ENCODE measurements at regions not wholly inside any gene's neighbourhood (a gene's known extent, or its start where the extent isn't known, plus 50 kb on each side); places are given as distances from the start of the nearest gene placed in this dataset.

- TF ChIP-seq, protein P1, sequence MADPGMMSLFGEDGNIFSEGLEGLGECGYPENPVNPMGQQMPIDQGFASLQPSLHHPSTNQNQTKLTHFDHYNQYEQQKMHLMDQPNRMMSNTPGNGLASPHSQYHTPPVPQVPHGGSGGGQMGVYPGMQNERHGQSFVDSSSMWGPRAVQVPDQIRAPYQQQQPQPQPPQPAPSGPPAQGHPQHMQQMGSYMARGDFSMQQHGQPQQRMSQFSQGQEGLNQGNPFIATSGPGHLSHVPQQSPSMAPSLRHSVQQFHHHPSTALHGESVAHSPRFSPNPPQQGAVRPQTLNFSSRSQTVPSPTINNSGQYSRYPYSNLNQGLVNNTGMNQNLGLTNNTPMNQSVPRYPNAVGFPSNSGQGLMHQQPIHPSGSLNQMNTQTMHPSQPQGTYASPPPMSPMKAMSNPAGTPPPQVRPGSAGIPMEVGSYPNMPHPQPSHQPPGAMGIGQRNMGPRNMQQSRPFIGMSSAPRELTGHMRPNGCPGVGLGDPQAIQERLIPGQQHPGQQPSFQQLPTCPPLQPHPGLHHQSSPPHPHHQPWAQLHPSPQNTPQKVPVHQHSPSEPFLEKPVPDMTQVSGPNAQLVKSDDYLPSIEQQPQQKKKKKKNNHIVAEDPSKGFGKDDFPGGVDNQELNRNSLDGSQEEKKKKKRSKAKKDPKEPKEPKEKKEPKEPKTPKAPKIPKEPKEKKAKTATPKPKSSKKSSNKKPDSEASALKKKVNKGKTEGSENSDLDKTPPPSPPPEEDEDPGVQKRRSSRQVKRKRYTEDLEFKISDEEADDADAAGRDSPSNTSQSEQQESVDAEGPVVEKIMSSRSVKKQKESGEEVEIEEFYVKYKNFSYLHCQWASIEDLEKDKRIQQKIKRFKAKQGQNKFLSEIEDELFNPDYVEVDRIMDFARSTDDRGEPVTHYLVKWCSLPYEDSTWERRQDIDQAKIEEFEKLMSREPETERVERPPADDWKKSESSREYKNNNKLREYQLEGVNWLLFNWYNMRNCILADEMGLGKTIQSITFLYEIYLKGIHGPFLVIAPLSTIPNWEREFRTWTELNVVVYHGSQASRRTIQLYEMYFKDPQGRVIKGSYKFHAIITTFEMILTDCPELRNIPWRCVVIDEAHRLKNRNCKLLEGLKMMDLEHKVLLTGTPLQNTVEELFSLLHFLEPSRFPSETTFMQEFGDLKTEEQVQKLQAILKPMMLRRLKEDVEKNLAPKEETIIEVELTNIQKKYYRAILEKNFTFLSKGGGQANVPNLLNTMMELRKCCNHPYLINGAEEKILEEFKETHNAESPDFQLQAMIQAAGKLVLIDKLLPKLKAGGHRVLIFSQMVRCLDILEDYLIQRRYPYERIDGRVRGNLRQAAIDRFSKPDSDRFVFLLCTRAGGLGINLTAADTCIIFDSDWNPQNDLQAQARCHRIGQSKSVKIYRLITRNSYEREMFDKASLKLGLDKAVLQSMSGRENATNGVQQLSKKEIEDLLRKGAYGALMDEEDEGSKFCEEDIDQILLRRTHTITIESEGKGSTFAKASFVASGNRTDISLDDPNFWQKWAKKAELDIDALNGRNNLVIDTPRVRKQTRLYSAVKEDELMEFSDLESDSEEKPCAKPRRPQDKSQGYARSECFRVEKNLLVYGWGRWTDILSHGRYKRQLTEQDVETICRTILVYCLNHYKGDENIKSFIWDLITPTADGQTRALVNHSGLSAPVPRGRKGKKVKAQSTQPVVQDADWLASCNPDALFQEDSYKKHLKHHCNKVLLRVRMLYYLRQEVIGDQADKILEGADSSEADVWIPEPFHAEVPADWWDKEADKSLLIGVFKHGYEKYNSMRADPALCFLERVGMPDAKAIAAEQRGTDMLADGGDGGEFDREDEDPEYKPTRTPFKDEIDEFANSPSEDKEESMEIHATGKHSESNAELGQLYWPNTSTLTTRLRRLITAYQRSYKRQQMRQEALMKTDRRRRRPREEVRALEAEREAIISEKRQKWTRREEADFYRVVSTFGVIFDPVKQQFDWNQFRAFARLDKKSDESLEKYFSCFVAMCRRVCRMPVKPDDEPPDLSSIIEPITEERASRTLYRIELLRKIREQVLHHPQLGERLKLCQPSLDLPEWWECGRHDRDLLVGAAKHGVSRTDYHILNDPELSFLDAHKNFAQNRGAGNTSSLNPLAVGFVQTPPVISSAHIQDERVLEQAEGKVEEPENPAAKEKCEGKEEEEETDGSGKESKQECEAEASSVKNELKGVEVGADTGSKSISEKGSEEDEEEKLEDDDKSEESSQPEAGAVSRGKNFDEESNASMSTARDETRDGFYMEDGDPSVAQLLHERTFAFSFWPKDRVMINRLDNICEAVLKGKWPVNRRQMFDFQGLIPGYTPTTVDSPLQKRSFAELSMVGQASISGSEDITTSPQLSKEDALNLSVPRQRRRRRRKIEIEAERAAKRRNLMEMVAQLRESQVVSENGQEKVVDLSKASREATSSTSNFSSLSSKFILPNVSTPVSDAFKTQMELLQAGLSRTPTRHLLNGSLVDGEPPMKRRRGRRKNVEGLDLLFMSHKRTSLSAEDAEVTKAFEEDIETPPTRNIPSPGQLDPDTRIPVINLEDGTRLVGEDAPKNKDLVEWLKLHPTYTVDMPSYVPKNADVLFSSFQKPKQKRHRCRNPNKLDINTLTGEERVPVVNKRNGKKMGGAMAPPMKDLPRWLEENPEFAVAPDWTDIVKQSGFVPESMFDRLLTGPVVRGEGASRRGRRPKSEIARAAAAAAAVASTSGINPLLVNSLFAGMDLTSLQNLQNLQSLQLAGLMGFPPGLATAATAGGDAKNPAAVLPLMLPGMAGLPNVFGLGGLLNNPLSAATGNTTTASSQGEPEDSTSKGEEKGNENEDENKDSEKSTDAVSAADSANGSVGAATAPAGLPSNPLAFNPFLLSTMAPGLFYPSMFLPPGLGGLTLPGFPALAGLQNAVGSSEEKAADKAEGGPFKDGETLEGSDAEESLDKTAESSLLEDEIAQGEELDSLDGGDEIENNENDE (IDR thresholded peaks at IDR 0.05; ENCODE audit: insufficient replicate concordance, low read length), result no peak
- TF ChIP-seq, protein P2, sequence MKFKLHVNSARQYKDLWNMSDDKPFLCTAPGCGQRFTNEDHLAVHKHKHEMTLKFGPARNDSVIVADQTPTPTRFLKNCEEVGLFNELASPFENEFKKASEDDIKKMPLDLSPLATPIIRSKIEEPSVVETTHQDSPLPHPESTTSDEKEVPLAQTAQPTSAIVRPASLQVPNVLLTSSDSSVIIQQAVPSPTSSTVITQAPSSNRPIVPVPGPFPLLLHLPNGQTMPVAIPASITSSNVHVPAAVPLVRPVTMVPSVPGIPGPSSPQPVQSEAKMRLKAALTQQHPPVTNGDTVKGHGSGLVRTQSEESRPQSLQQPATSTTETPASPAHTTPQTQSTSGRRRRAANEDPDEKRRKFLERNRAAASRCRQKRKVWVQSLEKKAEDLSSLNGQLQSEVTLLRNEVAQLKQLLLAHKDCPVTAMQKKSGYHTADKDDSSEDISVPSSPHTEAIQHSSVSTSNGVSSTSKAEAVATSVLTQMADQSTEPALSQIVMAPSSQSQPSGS (IDR thresholded peaks at IDR 0.05; ENCODE audit: low read length), result no peak
- TF ChIP-seq CBX5 (IDR thresholded peaks at IDR 0.05; ENCODE audit: low read depth, low read length) (no peak), TAF7 (optimal IDR thresholded peaks at IDR 0.05; ENCODE audit: borderline replicate concordance, low read depth, low read length) (no peak), SP1 (IDR thresholded peaks at IDR 0.05; ENCODE audit: low read depth, low read length) (no peak), POLR2AphosphoS5 (IDR thresholded peaks at IDR 0.05; ENCODE audit: low read depth, low read length) (no peak), TBP (IDR thresholded peaks at IDR 0.05; ENCODE audit: low read depth, low read length) (no peak), NRF1 (IDR thresholded peaks at IDR 0.05; ENCODE audit: low read depth, low read length) (no peak), KDM5A (IDR thresholded peaks at IDR 0.05; ENCODE audit: low read length) (no peak)
These were observed 304.7 kb upstream of the SGK1 start (continued) for GRCh38 chr6:134622382-134623173.
